ENCODE measurements at regions not wholly inside any gene's neighbourhood (a gene's known extent, or its start where the extent isn't known, plus 50 kb on each side); places are given as distances from the start of the nearest gene placed in this dataset.

DNA sequence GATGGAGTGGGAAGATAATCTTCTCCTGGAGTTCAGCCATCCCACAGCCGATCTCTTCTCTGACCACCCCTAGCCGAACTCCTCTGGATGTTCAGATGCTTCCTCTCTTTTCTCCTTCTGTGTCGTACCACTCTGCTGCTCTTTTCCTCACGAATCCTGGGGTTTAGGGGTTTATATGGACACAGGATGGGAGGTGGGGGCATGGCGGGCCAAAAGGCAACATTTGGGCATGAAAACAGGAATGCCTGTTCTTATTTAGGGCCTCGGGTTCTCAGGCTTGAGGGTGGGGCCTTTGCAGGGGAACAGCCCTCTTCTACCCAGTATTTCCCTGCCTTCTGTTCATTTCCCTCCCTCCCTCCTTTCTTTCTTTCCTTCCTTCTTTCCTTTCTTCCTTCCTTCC is 112.7 kb downstream of the SLC35B3 start:
- Histone ChIP-seq H3K9me3 (ENCODE audit: insufficient read depth, low read depth, low read length) (no peaks in the 10 kb centered on the region), H4K20me1 (ENCODE audit: insufficient read depth, low read length, poor library complexity, severe bottlenecking) (no peaks in the 10 kb centered on the region), H3K9me2 (replicated peaks; ENCODE audit: low read depth, low read length) (no peaks in the 10 kb centered on the region), H3K27me3 (ENCODE audit: insufficient read depth, low read length, poor library complexity, severe bottlenecking) (no peaks in the 10 kb centered on the region), H3K79me2 (ENCODE audit: insufficient read depth, low read length) (no peaks in the 10 kb centered on the region), H3F3A (ENCODE audit: low read depth) (no peaks in the 10 kb centered on the region), H3K36me3 (ENCODE audit: insufficient read depth, low read length) (no peaks in the 10 kb centered on the region), H3K4me1 (ENCODE audit: insufficient read depth, low read length, poor library complexity, severe bottlenecking) (no peaks in the 10 kb centered on the region), H3K4me2 (ENCODE audit: low read depth, low read length, poor library complexity, severe bottlenecking) (no peak overlapping the region), H3K9ac (ENCODE audit: low read depth, low read length, poor library complexity, severe bottlenecking) (no peak overlapping the region), H2AFZ (ENCODE audit: low read length) (no peak overlapping the region), H3K4me3 (ENCODE audit: low read length, poor library complexity, severe bottlenecking) (no peak overlapping the region)
- TF ChIP-seq, protein P1, sequence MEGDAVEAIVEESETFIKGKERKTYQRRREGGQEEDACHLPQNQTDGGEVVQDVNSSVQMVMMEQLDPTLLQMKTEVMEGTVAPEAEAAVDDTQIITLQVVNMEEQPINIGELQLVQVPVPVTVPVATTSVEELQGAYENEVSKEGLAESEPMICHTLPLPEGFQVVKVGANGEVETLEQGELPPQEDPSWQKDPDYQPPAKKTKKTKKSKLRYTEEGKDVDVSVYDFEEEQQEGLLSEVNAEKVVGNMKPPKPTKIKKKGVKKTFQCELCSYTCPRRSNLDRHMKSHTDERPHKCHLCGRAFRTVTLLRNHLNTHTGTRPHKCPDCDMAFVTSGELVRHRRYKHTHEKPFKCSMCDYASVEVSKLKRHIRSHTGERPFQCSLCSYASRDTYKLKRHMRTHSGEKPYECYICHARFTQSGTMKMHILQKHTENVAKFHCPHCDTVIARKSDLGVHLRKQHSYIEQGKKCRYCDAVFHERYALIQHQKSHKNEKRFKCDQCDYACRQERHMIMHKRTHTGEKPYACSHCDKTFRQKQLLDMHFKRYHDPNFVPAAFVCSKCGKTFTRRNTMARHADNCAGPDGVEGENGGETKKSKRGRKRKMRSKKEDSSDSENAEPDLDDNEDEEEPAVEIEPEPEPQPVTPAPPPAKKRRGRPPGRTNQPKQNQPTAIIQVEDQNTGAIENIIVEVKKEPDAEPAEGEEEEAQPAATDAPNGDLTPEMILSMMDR (conservative IDR thresholded peaks at IDR 0.05; ENCODE audit: low read length), result no peak
- TF ChIP-seq EZH2phosphoT487 (IDR thresholded peaks at IDR 0.05; ENCODE audit: borderline replicate concordance), result no peak

DNA sequence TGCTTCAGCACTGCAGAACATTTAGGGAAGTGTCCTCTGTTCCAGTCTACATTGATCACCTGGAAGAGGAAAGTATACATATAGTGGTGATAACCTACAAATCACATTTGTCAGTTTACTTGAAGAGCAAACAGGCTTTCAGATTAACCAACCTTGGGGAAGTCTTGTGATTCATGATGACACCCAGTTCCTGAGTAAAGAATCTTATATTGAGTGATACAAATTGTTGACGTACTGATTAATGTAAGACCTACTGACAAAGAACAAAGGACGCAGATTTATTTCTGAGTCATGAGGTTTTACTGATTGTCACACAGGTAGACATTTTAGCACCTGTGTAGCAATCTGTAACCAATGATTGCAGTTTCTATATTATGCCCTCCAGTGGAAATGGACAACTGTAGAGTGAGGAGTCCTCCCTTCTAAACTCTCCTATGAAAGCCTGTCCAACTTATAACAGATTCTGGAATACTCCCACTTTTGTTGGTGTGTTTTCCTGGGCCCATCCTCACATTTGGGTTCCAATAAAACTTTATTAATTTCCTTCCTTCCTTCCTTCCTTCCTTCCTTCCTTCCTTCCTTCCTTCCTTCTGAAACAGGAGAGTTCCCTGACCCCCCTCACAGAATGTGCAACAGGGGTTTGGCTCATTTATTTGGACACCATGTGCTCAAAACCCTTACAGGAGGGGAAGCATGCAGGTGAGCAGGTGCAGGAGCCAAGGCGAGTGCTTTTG is 113.5 kb downstream of the SLC35B3 start:
- Histone ChIP-seq H3K9ac (ENCODE audit: low read depth, low read length, poor library complexity, severe bottlenecking) (no peak overlapping the region), H3K9me2 (replicated peaks; ENCODE audit: low read depth, low read length) (no peaks in the 10 kb centered on the region), H3K4me1 (ENCODE audit: insufficient read depth, low read length, poor library complexity, severe bottlenecking) (no peaks in the 10 kb centered on the region), H3K9me3 (ENCODE audit: insufficient read depth, low read depth, low read length) (no peaks in the 10 kb centered on the region), H3K36me3 (ENCODE audit: insufficient read depth, low read length) (no peaks in the 10 kb centered on the region), H4K20me1 (ENCODE audit: insufficient read depth, low read length, poor library complexity, severe bottlenecking) (no peaks in the 10 kb centered on the region), H2AFZ (ENCODE audit: low read length) (no peak overlapping the region), H3F3A (ENCODE audit: low read depth) (no peaks in the 10 kb centered on the region), H3K79me2 (ENCODE audit: insufficient read depth, low read length) (no peaks in the 10 kb centered on the region), H3K4me2 (ENCODE audit: low read depth, low read length, poor library complexity, severe bottlenecking) (no peak overlapping the region), H3K27me3 (ENCODE audit: insufficient read depth, low read length, poor library complexity, severe bottlenecking) (no peaks in the 10 kb centered on the region), H3K4me3 (ENCODE audit: low read length, poor library complexity, severe bottlenecking) (no peak overlapping the region)
- TF ChIP-seq, protein P1 (conservative IDR thresholded peaks at IDR 0.05; ENCODE audit: low read length), result no peak
- TF ChIP-seq EZH2phosphoT487 (IDR thresholded peaks at IDR 0.05; ENCODE audit: borderline replicate concordance), result no peak

DNA sequence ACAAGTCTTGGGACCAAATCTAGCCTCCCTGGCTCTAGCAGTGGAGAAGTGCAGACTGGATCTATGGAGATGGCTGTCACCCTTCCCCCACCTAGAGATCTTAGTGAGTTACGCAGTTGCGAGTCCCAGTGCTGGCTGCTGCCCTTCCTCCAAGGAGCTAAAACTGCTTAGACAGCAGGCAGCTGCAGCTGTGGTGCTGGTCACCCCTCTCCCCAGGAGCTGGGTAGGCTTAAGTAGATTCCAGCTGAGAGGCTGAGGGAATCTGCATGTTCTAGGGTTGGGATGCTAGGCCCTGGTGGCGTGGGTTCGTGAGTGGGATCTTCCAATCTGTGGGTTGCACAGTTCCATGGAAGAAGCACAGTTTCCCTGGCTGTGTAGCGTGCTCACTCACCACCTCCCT is 120.2 kb downstream of the SLC35B3 start:
- no peaks in the 10 kb centered on the region for H3K36me3 ChIP-seq (ENCODE audit: insufficient read depth, low read length)
- no peaks in the 10 kb centered on the region for H3K4me1 ChIP-seq (ENCODE audit: insufficient read depth, low read length, poor library complexity, severe bottlenecking)
- no peak for TF ChIP-seq EZH2phosphoT487 (IDR thresholded peaks at IDR 0.05; ENCODE audit: borderline replicate concordance)
- TF ChIP-seq, protein P1 (conservative IDR thresholded peaks at IDR 0.05; ENCODE audit: low read length), result no peak

More for the DNA sequence above, 120.2 kb downstream of the SLC35B3 start:
- no peaks in the 10 kb centered on the region for H3K9me3 ChIP-seq (ENCODE audit: insufficient read depth, low read depth, low read length)
- H2AFZ ChIP-seq (ENCODE audit: low read length), result no peak overlapping the region
- no peaks in the 10 kb centered on the region for H3F3A ChIP-seq (ENCODE audit: low read depth)
- no peak overlapping the region for H3K4me2 ChIP-seq (ENCODE audit: low read depth, low read length, poor library complexity, severe bottlenecking)
- H3K9ac ChIP-seq (ENCODE audit: low read depth, low read length, poor library complexity, severe bottlenecking), result no peak overlapping the region
- H3K27me3 ChIP-seq (ENCODE audit: insufficient read depth, low read length, poor library complexity, severe bottlenecking), result no peaks in the 10 kb centered on the region
- H3K4me3 ChIP-seq (ENCODE audit: low read length, poor library complexity, severe bottlenecking), result no peak overlapping the region
- H3K79me2 ChIP-seq (ENCODE audit: insufficient read depth, low read length), result no peaks in the 10 kb centered on the region
- H4K20me1 ChIP-seq (ENCODE audit: insufficient read depth, low read length, poor library complexity, severe bottlenecking), result no peaks in the 10 kb centered on the region
- no peaks in the 10 kb centered on the region for H3K9me2 ChIP-seq (replicated peaks; ENCODE audit: low read depth, low read length)
